Adrenal gland (tissue), 9 donors: ENCODE measurements at regions not wholly inside any gene's neighbourhood (a gene's known extent, or its start where the extent isn't known, plus 50 kb on each side); places are given as distances from the start of the nearest gene placed in this dataset.

Source experiments
- DNase-seq, 7 donors: peaks; one replicate each; pipeline ENCODE4 v3.0.0-alpha.2; 2019 to 2020
- H3K27ac ChIP-seq, 5 donors: fragments of 200-600 bp; sonication (generic) in 4 of 5; 1 replicate in 3 of 5; 2 replicates in 2 of 5; pipeline versions ENCODE4 v1.5.1 to v1.8.0; 2016 to 2020; ENCODE audit warnings: mild to moderate bottlenecking in 1 of 5
- H3K27me3 ChIP-seq: fragments of 200-600 bp; 2 replicates; pipeline ENCODE4 v1.8.0; 2021
- H3K36me3 ChIP-seq, 2 donors: fragments of 200-600 bp; replicated peaks in 1 of 2; 1 replicate in 1 of 2; 2 replicates in 1 of 2; pipeline versions ENCODE4 v1.5.1 to v1.8.0; 2018 to 2022
- H3K4me1 ChIP-seq, 2 donors: fragments of 200-600 bp; replicated peaks in 1 of 2; 1 replicate in 1 of 2; 2 replicates in 1 of 2; pipeline versions ENCODE4 v1.5.1 to v1.8.0; 2018 to 2021
- H3K4me3 ChIP-seq, 4 donors: fragments of 200-600 bp; sonication (generic) in 3 of 4; one replicate each; pipeline ENCODE4 v1.5.1; 2016 to 2018
- H3K9me3 ChIP-seq, 3 donors: fragments of 200-600 bp; sonication (generic) in 1 of 3; replicated peaks in 1 of 3; 1 replicate in 2 of 3; 2 replicates in 1 of 3; pipeline versions ENCODE4 v1.5.1 to v1.8.0; 2016 to 2021
- CTCF ChIP-seq, 6 experiments: fragments of 450-650 bp in 4 of 6; fragments of 200-600 bp in 2 of 6; sonication (generic) in 1 of 6; IDR thresholded peaks; 1 replicate in 5 of 6; 2 replicates in 1 of 6; pipeline versions ENCODE4 v1.5.1 to v1.8.0; 2016 to 2021; ENCODE audit warnings: antibody characterized with exemption in 6 of 6, mild to moderate bottlenecking in 2 of 6, moderate library complexity in 1 of 6
- POLR2A ChIP-seq, 2 donors: fragments of 450-650 bp; IDR thresholded peaks; one replicate each; pipeline ENCODE4 v1.6.1; 2017; ENCODE audit warnings: antibody characterized with exemption in 2 of 2, mild to moderate bottlenecking in 2 of 2, moderate library complexity in 1 of 2
- WGBS, 4 donors: extraction: QIAGEN DNeasy Blood & Tissue Kit in 2 of 4; methylation state at CpG; one replicate each; pipeline versions ENCODE4 v1.1.5 to v1.1.7; 2013 to 2017; 5-methylcytosine and 5-hydroxymethylcytosine counted together
- intact Hi-C, 2 donors: fragments of 100-400 bp; cut with DNase I; formaldehyde crosslinking; loops; one replicate each; pipeline versions ENCODE4 v1.14.1 to v1.15.0; 2022 to 2023
- donor health status: healthy with polysubstance abuse.
- donor health status: Bipolar disorder and iron deficiency.
- donor health status: DM: yes; HTN: yes; CAD: no.
- donor health status: DM: no; HTN: no; CAD: no.
- donor health status: DM: no; HTN: no; CAD: no.

- Histone ChIP-seq H3K36me3 (no peaks in the 10 kb centered on the region), H3K4me3 (no peak overlapping the region), H3K27me3 (no peaks in the 10 kb centered on the region), H3K9me3 (no peaks in the 10 kb centered on the region), H3K4me1 (no peaks in the 10 kb centered on the region), H3K27ac (no peak overlapping the region)
- TF ChIP-seq CTCF (IDR thresholded peaks at IDR 0.05) (no peak), POLR2A (IDR thresholded peaks at IDR 0.05) (no peak)
- whole genome bisulfite sequencing, 4 donors: 77 to 90% (median 82%) methylated on average over 1 of the region's 1 CpG
- intact Hi-C loops: no loop called here
- DNase-seq: no peak
Measured at GRCh38 chr5:22947921-22948320, 94.8 kb upstream of the CDH12 start.

DNA sequence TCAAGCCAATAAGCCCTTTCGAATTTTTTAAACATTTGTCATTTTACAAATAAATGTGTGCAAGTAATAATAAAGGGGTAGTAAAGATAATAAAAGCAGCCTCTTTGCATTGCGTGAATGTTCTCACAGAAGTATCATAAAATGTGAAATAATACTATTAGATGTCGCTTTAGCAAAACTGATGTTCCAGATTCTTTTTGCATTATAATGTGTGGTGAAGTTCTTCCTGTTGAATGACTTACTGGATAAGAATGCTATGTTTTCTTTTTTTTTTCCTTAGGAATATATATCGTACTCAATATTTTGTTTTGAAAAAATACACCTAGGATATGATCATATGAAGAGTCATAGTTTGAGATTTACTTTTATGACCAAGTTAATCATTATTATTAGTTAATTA, 85.2 kb upstream of the CDH12 start:
- intact Hi-C loops: no loop called here
- H3K36me3 ChIP-seq: no peaks in the 10 kb centered on the region
- no peak overlapping the region for H3K4me3 ChIP-seq
- H3K27ac ChIP-seq: no peak overlapping the region
- DNase-seq: no peak
- no peaks in the 10 kb centered on the region for H3K4me1 ChIP-seq
- TF ChIP-seq CTCF (IDR thresholded peaks at IDR 0.05): no peak
- no peak for TF ChIP-seq POLR2A (IDR thresholded peaks at IDR 0.05)
- 77 to 87% (median 80%) methylated on average over 4 of the region's 4 CpGs for WGBS, 4 donors
- H3K9me3 ChIP-seq: no peaks in the 10 kb centered on the region
- no peaks in the 10 kb centered on the region for H3K27me3 ChIP-seq

DNA sequence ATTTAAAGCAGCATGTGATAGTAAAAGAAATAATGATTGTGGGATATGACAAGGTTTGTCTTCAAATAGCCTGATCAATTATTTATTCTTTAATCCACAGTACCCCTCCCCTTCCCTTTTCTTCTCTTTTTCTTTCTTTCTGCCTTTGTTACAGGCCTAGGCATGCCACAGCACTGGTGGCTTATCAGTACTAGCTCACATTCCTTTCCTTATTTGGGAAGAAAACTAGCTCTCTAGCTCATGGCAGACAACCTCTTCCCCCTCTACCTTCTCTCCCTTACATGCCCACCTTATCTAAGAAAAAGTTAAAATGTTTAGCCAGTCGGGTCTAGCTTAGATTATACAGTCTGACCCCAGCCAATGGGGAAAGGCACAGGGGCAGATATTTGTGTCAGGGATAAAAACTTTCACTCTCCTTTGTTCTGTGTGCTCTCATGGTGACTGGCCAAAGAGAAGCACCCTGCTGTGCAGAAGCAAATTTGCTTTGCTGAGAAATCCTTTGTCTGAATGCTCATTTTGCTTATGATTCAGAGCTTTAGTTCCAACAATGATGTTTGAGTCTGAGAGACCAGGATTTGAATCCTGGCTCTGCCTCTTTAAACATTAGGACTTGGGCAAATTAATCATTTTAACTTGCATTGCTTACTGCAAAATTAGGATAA, 75.8 kb upstream of the CDH12 start:
- no peaks in the 10 kb centered on the region for H3K4me1 ChIP-seq
- H3K36me3 ChIP-seq: no peaks in the 10 kb centered on the region
- no peak overlapping the region for H3K27ac ChIP-seq
- H3K9me3 ChIP-seq: no peaks in the 10 kb centered on the region
- intact Hi-C loops: no loop called here
- no peak for TF ChIP-seq CTCF (IDR thresholded peaks at IDR 0.05)
- no peak for TF ChIP-seq POLR2A (IDR thresholded peaks at IDR 0.05)
- 53 to 76% (median 58%) methylated on average over 1 of the region's 1 CpG for WGBS, 4 donors
- no peaks in the 10 kb centered on the region for H3K27me3 ChIP-seq
- no peak for DNase-seq
- H3K4me3 ChIP-seq: no peak overlapping the region

DNA sequence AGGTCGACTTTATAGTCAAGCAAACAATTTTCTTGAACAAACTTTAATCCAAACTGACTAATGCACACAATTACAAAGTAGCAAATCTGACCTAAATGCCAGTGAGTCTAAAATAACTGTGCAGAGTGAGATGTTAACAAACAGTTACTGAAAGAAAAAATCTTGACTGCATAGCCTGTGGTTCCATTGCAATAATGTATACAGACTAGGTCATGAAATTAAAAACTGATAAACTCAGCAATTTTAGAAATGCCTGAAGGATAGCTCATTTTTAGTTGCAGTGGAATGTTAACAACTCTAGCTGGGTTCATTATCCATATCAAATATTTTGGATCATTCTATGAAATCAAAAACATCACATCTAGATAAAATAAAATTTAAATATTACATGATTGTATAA, 73.4 kb upstream of the CDH12 start:
- H3K36me3 ChIP-seq: no peaks in the 10 kb centered on the region
- 32 to 46% (median 38%) methylated on average over 1 of the region's 1 CpG for WGBS, 4 donors
- H3K4me3 ChIP-seq: no peak overlapping the region
- no peak for DNase-seq
- H3K27ac ChIP-seq: no peak overlapping the region
- no peaks in the 10 kb centered on the region for H3K4me1 ChIP-seq
- H3K27me3 ChIP-seq: no peaks in the 10 kb centered on the region
- intact Hi-C loops: no loop called here
- TF ChIP-seq POLR2A (IDR thresholded peaks at IDR 0.05) (no peak), CTCF (IDR thresholded peaks at IDR 0.05) (no peak)
- H3K9me3 ChIP-seq: no peaks in the 10 kb centered on the region
